ENCODE measurements at regions not wholly inside any gene's neighbourhood (a gene's known extent, or its start where the extent isn't known, plus 50 kb on each side); places are given as distances from the start of the nearest gene placed in this dataset.
A peak's percentile ranks its signal among the peaks of the same experiment; 100 is the strongest.
"Not testable (repeated sequence)": the region's sequence is repeated elsewhere in the genome, so short reads cannot be mapped to it uniquely, and the experiment has no call there.

GRCh38 chr20:30386099-30386498 is 871.4 kb upstream of the DEFB115 start:
- H3K9me3 ChIP-seq; DNase-seq; intact Hi-C loops (cut with DNase I); H3K4me3 ChIP-seq; H3K36me3 ChIP-seq (replicated peaks in 1 of 2; ENCODE audit: insufficient read depth in 1 of 2, low read depth in 2 of 2); H3K27ac ChIP-seq; ATAC-seq; H3K27me3 ChIP-seq; H3K4me1 ChIP-seq: not testable (repeated sequence)
- WGBS, 2 donors: 86 to 89% methylated on average over 4 of the region's 4 CpGs

- H3K27ac ChIP-seq; ATAC-seq; H3K4me3 ChIP-seq; H3K9me3 ChIP-seq; H3K4me1 ChIP-seq; H3K27me3 ChIP-seq; DNase-seq; H3K36me3 ChIP-seq (replicated peaks in 1 of 2; ENCODE audit: insufficient read depth in 1 of 2, low read depth in 2 of 2); intact Hi-C loops (cut with DNase I): not testable (repeated sequence)
- 78 to 85% methylated on average over 4 of the region's 4 CpGs for WGBS, 2 donors
These were observed 869.6 kb upstream of the DEFB115 start for GRCh38 chr20:30387823-30388222.

DNA sequence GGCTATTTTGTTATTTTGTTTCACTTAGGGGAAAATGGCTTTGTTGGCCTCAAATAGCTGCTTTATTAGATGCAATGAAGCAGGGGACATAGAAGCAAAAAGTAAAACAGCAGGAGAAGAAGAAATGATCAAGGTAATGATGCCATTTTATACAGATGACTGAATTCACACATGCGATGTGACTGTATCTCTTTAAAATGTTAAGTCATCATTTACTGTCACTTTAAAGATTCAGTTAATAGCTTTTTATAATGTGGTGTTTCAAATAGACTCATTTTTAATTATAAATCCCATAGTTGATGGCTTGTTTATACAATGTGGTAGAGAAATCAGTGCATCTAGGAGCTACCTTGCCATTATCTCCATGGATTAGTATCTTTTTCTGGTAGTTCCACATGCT is 863.9 kb upstream of the DEFB115 start:
- DNase-seq; H3K9me3 ChIP-seq; intact Hi-C loops (cut with DNase I); H3K27me3 ChIP-seq; H3K27ac ChIP-seq; ATAC-seq; H3K4me1 ChIP-seq; H3K4me3 ChIP-seq: not testable (repeated sequence)
- 84 to 95% methylated on average over 1 of the region's 1 CpG for WGBS, 2 donors
- peaks cover 0 to 10% of the 10 kb centered on the region in 2 donors for H3K36me3 ChIP-seq (replicated peaks in 1 of 2; ENCODE audit: insufficient read depth in 1 of 2, low read depth in 2 of 2)

DNA sequence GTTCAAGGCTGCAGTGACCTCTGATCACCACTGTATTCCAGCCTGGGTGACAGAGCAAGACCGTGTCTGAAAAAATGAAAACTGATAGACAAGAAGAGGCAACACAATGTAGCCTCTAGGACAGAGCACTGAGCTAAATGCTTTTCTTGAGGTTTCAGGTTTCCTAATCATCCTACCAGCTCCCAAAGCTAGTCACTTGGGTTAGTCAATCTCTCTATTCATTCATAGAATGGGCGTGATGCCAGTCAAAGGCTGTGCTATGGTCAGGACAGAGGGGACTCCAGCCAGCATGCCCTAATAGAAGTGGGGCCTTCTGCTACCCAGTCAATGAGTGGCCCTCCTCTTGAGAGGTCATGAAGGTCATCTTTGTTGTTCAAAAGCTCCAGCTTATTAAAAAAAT is 860.4 kb upstream of the DEFB115 start:
- H3K4me3 ChIP-seq; ATAC-seq; H3K27ac ChIP-seq; H3K27me3 ChIP-seq; intact Hi-C loops (cut with DNase I); H3K9me3 ChIP-seq; H3K4me1 ChIP-seq: not testable (repeated sequence)
- peak in 1 of 4 donors; percentile 7 for DNase-seq
- H3K36me3 ChIP-seq (replicated peaks in 1 of 2; ENCODE audit: insufficient read depth in 1 of 2, low read depth in 2 of 2): peaks cover 8 to 12% of the 10 kb centered on the region in 2 donors
- WGBS, 2 donors: 88 to 96% methylated on average over 2 of the region's 2 CpGs

- H3K27ac ChIP-seq; H3K4me3 ChIP-seq; H3K27me3 ChIP-seq; ATAC-seq; H3K4me1 ChIP-seq; intact Hi-C loops (cut with DNase I); DNase-seq: not testable (repeated sequence)
- 100% methylated on average over 3 to 4 of the region's 18 CpGs for WGBS, 2 donors
- peaks cover 0 to 21% (median 0%) of the 10 kb centered on the region in 3 donors for H3K9me3 ChIP-seq
- H3K36me3 ChIP-seq (replicated peaks in 1 of 2; ENCODE audit: insufficient read depth in 1 of 2, low read depth in 2 of 2): peaks cover 3 to 22% of the 10 kb centered on the region in 2 donors
These were observed 852.4 kb upstream of the DEFB115 start for GRCh38 chr20:30405061-30405460.

- H3K4me3 ChIP-seq; DNase-seq; intact Hi-C loops (cut with DNase I); H3K4me1 ChIP-seq; H3K27me3 ChIP-seq; ATAC-seq; H3K27ac ChIP-seq: not testable (repeated sequence)
- H3K36me3 ChIP-seq (replicated peaks in 1 of 2; ENCODE audit: insufficient read depth in 1 of 2, low read depth in 2 of 2): peaks cover 1 to 22% of the 10 kb centered on the region in 2 donors
- 98% methylated on average over 6 of the region's 27 CpGs; no CpG with 5 or more reads in 1 of the 2 donors for WGBS, 2 donors
- H3K9me3 ChIP-seq: peaks cover 0 to 24% (median 0%) of the 10 kb centered on the region in 3 donors
These were observed 851.9 kb upstream of the DEFB115 start for GRCh38 chr20:30405585-30405984.

DNA sequence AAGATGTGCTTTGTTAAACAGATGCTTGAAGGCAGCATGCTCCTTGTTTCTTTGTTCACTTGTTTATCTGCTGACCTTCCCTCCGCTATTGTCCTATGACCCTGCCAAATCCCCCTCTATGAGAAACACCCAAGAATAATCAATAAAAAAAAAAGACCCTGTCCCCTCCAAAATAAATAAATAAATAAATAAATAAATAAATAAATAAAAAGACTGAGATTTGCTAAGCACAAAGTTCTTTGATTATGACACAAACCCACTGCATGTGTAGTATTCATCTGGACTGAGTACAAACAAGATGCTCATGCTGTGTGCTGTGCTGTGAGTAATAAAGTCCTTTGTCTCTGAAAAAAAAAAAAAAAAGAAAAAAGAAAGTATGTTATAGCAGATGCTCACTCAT is 851.1 kb upstream of the DEFB115 start:
- H3K27me3 ChIP-seq; H3K27ac ChIP-seq; intact Hi-C loops (cut with DNase I); H3K4me1 ChIP-seq; ATAC-seq; DNase-seq; H3K4me3 ChIP-seq: not testable (repeated sequence)
- 0% methylated on average over 1 of the region's 1 CpG for WGBS, 2 donors
- Histone ChIP-seq H3K36me3 (replicated peaks in 1 of 2; ENCODE audit: insufficient read depth in 1 of 2, low read depth in 2 of 2) (peaks cover 1 to 15% of the 10 kb centered on the region in 2 donors), H3K9me3 (peaks cover 0 to 23% (median 0%) of the 10 kb centered on the region in 3 donors)

- no peaks in the 10 kb centered on the region for H3K4me1 ChIP-seq
- H3K36me3 ChIP-seq (replicated peaks in 1 of 2; ENCODE audit: insufficient read depth in 1 of 2, low read depth in 2 of 2): no peaks in the 10 kb centered on the region
- DNase-seq: no peak
- TF ChIP-seq CTCF (IDR thresholded peaks at IDR 0.05) (no peak), POLR2A (IDR thresholded peaks at IDR 0.05) (no peak)
- H3K27ac ChIP-seq: no peak overlapping the region
- no peak for ATAC-seq
- H3K9me3 ChIP-seq: peaks cover 0 to 11% (median 0%) of the 10 kb centered on the region in 3 donors
- no peaks in the 10 kb centered on the region for H3K27me3 ChIP-seq
- H3K4me3 ChIP-seq: no peak overlapping the region
- 45 to 48% methylated on average over 2 of the region's 2 CpGs for whole genome bisulfite sequencing, 2 donors
- intact Hi-C loops (cut with DNase I): no loop called here
These were observed 844.5 kb upstream of the DEFB115 start for GRCh38 chr20:30412972-30413371.

- 46 to 64% methylated on average over 4 of the region's 4 CpGs for WGBS, 2 donors
These were observed 840.1 kb upstream of the DEFB115 start for GRCh38 chr20:30417387-30417786.

GRCh38 chr20:30418378-30418777 is 839.1 kb upstream of the DEFB115 start:
- H3K27ac ChIP-seq; ATAC-seq; H3K4me1 ChIP-seq; intact Hi-C loops (cut with DNase I); H3K9me3 ChIP-seq; H3K4me3 ChIP-seq; H3K36me3 ChIP-seq (replicated peaks in 1 of 2; ENCODE audit: insufficient read depth in 1 of 2, low read depth in 2 of 2); DNase-seq; H3K27me3 ChIP-seq: not testable (repeated sequence)
- 47 to 78% methylated on average over 4 of the region's 4 CpGs for WGBS, 2 donors

More at GRCh38 chr20:30417387-30417786, 840.1 kb upstream of the DEFB115 start:
- H3K27ac ChIP-seq; H3K4me1 ChIP-seq; H3K4me3 ChIP-seq; H3K27me3 ChIP-seq; H3K36me3 ChIP-seq (replicated peaks in 1 of 2; ENCODE audit: insufficient read depth in 1 of 2, low read depth in 2 of 2); H3K9me3 ChIP-seq; ATAC-seq; DNase-seq; intact Hi-C loops (cut with DNase I): not testable (repeated sequence)
